NB4 (cell line): ENCODE measurements at regions not wholly inside any gene's neighbourhood (a gene's known extent, or its start where the extent isn't known, plus 50 kb on each side); places are given as distances from the start of the nearest gene placed in this dataset.

Experiments used
- DNase-seq: peaks from one replicate; pipeline ENCODE4 v3.0.0; 2010; ENCODE audit warnings: low read depth
- H3K4me3 ChIP-seq: one replicate; pipeline ENCODE4 v1.5.1; 2011; ENCODE audit warnings: mild to moderate bottlenecking, low read depth, low read length, moderate library complexity
- MYC ChIP-seq: IDR thresholded peaks from 2 replicates; pipeline ENCODE4 v1.6.1; 2011; ENCODE audit warnings: low read depth, low read length
- POLR2A ChIP-seq: IDR thresholded peaks from 2 replicates; pipeline ENCODE4 v1.6.1; 2011; ENCODE audit warnings: mild to moderate bottlenecking; ENCODE audit not compliant: insufficient read length; ENCODE audit errors: extremely low read depth
- TF ChIP-seq, protein P1 (sequence below): IDR thresholded peaks from 2 replicates; pipeline ENCODE4 v1.6.1; 2011; ENCODE audit warnings: low read depth, low read length
- TF ChIP-seq, protein P2 (sequence below): IDR thresholded peaks from one replicate; pipeline ENCODE4 v1.5.1; 2012; ENCODE audit warnings: low read depth, low read length

DNA sequence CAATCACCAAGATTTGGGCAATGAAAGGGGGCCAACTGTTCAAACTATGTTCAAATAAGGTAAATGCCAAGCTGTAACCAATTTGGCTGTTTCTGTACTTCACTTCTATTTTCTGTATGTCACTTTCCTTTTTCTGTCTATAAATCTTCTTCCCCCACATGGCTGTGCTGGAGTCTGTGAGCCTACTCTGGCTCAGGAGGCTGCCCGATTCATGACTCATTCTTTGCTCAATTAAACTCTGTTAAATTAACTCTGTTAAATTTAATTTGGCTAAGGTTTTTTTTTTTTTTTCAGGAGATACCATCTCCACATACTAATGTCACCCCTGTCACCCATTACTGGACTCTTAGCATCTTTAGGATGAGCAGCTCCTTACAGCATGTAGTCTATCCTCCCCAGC lies 178.8 kb upstream of the TWIST2 start:
- DNase-seq, result no peak
- H3K4me3 ChIP-seq, result no peak overlapping the region
- no peak for TF ChIP-seq POLR2A
- TF ChIP-seq MYC, result no peak
- TF ChIP-seq, protein P1, sequence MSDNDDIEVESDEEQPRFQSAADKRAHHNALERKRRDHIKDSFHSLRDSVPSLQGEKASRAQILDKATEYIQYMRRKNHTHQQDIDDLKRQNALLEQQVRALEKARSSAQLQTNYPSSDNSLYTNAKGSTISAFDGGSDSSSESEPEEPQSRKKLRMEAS, result no peak
- TF ChIP-seq, protein P2, sequence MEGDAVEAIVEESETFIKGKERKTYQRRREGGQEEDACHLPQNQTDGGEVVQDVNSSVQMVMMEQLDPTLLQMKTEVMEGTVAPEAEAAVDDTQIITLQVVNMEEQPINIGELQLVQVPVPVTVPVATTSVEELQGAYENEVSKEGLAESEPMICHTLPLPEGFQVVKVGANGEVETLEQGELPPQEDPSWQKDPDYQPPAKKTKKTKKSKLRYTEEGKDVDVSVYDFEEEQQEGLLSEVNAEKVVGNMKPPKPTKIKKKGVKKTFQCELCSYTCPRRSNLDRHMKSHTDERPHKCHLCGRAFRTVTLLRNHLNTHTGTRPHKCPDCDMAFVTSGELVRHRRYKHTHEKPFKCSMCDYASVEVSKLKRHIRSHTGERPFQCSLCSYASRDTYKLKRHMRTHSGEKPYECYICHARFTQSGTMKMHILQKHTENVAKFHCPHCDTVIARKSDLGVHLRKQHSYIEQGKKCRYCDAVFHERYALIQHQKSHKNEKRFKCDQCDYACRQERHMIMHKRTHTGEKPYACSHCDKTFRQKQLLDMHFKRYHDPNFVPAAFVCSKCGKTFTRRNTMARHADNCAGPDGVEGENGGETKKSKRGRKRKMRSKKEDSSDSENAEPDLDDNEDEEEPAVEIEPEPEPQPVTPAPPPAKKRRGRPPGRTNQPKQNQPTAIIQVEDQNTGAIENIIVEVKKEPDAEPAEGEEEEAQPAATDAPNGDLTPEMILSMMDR, result no peak

DNA sequence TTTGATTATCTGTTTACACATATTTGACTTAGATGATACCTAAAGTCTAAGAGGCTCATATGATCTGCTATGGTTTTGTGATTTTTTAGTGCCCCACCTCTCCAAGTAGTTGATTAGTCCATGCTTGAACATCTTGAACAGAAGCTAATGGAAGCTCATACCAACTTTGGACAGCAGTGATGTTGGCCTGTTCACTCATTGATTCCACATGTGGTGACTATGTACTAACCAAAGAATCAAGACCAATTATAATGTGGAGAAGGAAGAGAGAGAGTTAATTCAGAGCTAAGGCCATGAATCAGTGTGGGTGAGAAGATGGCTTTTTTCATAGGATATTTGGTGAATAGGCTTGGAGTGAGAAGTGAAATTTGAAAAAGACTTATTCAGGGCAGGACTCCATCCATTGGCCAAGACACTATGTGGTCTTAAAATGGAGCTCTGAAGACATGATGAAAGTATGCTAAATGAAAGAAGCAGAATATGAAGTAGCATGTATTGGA lies 178.3 kb upstream of the TWIST2 start:
- no peak for DNase-seq
- TF ChIP-seq MYC (no peak), POLR2A (no peak)
- TF ChIP-seq, protein P2, result no peak
- TF ChIP-seq, protein P1, result no peak
- H3K4me3 ChIP-seq, result no peak overlapping the region

DNA sequence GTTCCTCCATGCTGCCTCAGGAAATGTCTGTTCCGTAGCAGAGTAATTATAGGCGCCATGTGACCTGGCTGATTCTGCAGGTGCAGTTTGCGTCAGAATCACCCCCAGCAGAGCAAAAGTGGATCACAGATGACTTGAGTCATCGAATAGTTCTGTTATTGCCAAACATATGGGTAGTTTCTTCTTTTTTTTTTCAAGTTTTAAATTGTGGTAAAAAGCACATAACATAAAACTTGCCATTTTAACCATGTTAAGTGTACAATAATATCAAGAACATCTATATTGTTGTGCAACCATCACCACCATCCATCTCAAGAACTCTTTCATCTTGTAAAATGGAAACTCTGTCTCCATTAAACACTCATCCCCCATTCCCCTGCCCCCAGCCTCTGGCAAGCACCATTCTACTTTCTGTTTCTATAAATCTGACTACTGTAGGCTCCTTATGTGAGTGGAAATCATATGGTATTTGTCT lies 177.7 kb upstream of the TWIST2 start:
- TF ChIP-seq POLR2A (no peak), MYC (no peak)
- TF ChIP-seq, protein P1, result no peak
- TF ChIP-seq, protein P2, result no peak
- H3K4me3 ChIP-seq, result no peak overlapping the region
- DNase-seq, result no peak

DNA sequence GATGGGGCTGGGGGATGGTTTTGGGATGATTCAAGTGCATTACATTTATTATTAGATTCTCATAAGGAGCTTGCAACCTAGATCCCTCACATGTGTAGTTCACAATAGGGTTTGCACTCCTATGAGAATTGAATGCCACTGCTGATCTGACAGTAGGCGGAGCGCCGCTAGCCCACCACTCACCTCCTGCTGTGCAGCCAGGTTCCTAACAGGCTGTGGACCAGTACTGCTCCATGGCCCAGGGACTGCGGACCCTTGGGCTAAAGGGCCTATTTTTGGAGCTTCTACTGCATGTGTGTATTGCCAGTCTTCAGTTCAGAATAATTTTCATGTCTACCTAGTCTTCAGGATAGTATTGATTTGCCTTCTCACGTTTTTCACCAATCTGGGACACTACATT lies 165.3 kb upstream of the TWIST2 start:
- no peak for DNase-seq
- TF ChIP-seq, protein P1, result no peak
- TF ChIP-seq MYC, result no peak
- TF ChIP-seq POLR2A, result no peak
- TF ChIP-seq, protein P2, result no peak
- no peak overlapping the region for H3K4me3 ChIP-seq

DNA sequence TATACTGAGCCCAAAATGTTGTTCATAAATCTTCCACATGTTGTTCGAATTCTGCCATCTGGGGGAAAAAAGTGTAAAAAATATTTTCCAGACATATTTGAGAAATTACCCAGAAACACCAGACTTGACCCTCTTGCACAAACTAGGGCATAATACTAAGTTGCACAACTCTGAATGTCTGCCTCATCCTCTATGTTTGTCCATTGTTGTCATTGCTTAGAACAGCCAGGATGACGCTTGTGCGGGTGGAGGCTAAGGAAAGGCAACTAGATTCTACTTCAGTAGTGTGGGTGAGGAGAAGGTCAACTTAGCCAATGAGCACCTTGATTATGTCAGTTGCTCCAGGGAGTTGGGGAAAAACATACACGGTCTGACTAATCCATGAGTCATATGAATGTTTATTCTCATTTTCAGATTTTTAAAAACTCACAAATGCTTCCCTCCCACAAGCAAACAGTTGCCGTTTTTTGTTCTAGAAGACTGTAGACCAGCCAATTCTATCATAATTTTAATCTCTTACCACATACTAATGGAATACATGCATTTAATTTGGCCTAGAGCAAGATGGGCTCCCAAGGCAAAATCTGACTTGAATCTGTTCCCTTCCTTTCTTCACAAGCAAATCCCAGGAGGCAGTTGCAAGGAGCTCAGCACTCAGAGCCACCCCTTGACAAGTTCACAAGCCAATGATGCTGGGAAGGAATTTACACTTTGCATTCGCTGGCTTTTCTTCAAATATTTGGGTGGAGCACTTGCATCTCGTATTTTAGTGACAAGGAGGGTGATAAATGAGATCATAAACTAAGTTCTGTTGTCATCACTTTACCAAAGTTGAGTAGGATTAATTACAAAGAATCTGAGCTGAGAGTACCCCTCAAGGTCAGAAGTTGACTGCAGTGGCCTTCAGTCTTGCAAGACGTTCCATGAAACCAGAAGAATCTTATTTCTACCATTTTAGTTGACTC lies 163.2 kb upstream of the TWIST2 start:
- peak; percentile 18 for DNase-seq
- TF ChIP-seq, protein P1, result no peak
- TF ChIP-seq MYC (no peak), POLR2A (no peak)
- TF ChIP-seq, protein P2, result no peak
- no peak overlapping the region for H3K4me3 ChIP-seq
